Hematopoietic multipotent progenitor cell treated with erythropoietin and hydrocortisone succinate and interleukin-3 and kit ligand, for 17 days (in vitro differentiated cells): ENCODE measurements at regions not wholly inside any gene's neighbourhood (a gene's known extent, or its start where the extent isn't known, plus 50 kb on each side); places are given as distances from the start of the nearest gene placed in this dataset.
A peak's percentile ranks its signal among the peaks of the same experiment; 100 is the strongest.
"Not testable (repeated sequence)": the region's sequence is repeated elsewhere in the genome, so short reads cannot be mapped to it uniquely, and the experiment has no call there.

Source experiments
- DNase-seq: peaks from one replicate; pipeline ENCODE4 v3.0.0-alpha.2; 2015; ENCODE audit warnings: low spot score

GRCh38 chr1:146326863-146327262 is 98.0 kb upstream of the NOTCH2NLA start:
- DNase-seq = not testable (repeated sequence)

- not testable (repeated sequence) for DNase-seq
Measured at GRCh38 chr1:146324463-146324862, 95.6 kb upstream of the NOTCH2NLA start.

- not testable (repeated sequence) for DNase-seq
Measured at GRCh38 chr1:146323302-146323701, 94.5 kb upstream of the NOTCH2NLA start.

GRCh38 chr1:146322893-146323292 is 94.1 kb upstream of the NOTCH2NLA start:
- not testable (repeated sequence) for DNase-seq

GRCh38 chr1:146318715-146319114 is 89.9 kb upstream of the NOTCH2NLA start:
- DNase-seq = not testable (repeated sequence)

GRCh38 chr1:146317785-146318184 is 89.0 kb upstream of the NOTCH2NLA start:
- DNase-seq = peak; percentile 0

- DNase-seq = not testable (repeated sequence)
Measured at GRCh38 chr1:146314449-146315246, 85.8 kb upstream of the NOTCH2NLA start.

- not testable (repeated sequence) for DNase-seq
Measured at GRCh38 chr1:146310579-146310978, 81.8 kb upstream of the NOTCH2NLA start.

- not testable (repeated sequence) for DNase-seq
Measured at GRCh38 chr1:146309427-146309826, 80.6 kb upstream of the NOTCH2NLA start.

- not testable (repeated sequence) for DNase-seq
Measured at GRCh38 chr1:146308892-146309291, 80.1 kb upstream of the NOTCH2NLA start.

GRCh38 chr1:146308152-146308551 is 79.3 kb upstream of the NOTCH2NLA start:
- DNase-seq = not testable (repeated sequence)

- DNase-seq = not testable (repeated sequence)
Measured at GRCh38 chr1:146307632-146308031, 78.8 kb upstream of the NOTCH2NLA start.

- DNase-seq = not testable (repeated sequence)
Measured at GRCh38 chr1:146306651-146307050, 77.8 kb upstream of the NOTCH2NLA start.

- DNase-seq = not testable (repeated sequence)
Measured at GRCh38 chr1:146305442-146305841, 76.6 kb upstream of the NOTCH2NLA start.

GRCh38 chr1:146298575-146298897 is 69.7 kb upstream of the NOTCH2NLA start:
- not testable (repeated sequence) for DNase-seq

- DNase-seq = not testable (repeated sequence)
Measured at GRCh38 chr1:146297781-146298574, 69.2 kb upstream of the NOTCH2NLA start.

- not testable (repeated sequence) for DNase-seq
Measured at GRCh38 chr1:146292940-146293936, 64.4 kb upstream of the NOTCH2NLA start.

- DNase-seq = not testable (repeated sequence)
Measured at GRCh38 chr1:146292424-146292823, 63.6 kb upstream of the NOTCH2NLA start.

GRCh38 chr1:146287881-146288280 is 59.1 kb upstream of the NOTCH2NLA start:
- DNase-seq = not testable (repeated sequence)

- DNase-seq = not testable (repeated sequence)
Measured at GRCh38 chr1:146284760-146285159, 55.9 kb upstream of the NOTCH2NLA start.

GRCh38 chr1:146283527-146283880 is 54.7 kb upstream of the NOTCH2NLA start:
- not testable (repeated sequence) for DNase-seq
